Spleen (tissue), 11 donors: ENCODE measurements at regions not wholly inside any gene's neighbourhood (a gene's known extent, or its start where the extent isn't known, plus 50 kb on each side); places are given as distances from the start of the nearest gene placed in this dataset.

Experiments used
- DNase-seq: peaks from one replicate; pipeline ENCODE4 v3.0.0-alpha.2; 2020
- H3K27ac ChIP-seq, 8 donors: fragments of 200-600 bp; sonication (generic) in 7 of 8; 1 replicate in 4 of 8; 2 replicates in 4 of 8; pipeline versions ENCODE4 v1.5.0 to v1.8.0; 2016 to 2021; ENCODE audit warnings: inconsistent platforms in 4 of 8, mild to moderate bottlenecking in 4 of 8, moderate library complexity in 1 of 8
- H3K27me3 ChIP-seq, 7 donors: fragments of 200-600 bp; sonication (generic) in 6 of 7; replicated peaks in 1 of 7; 1 replicate in 4 of 7; 2 replicates in 3 of 7; pipeline versions ENCODE4 v1.5.0 to v1.8.0; 2016 to 2021; ENCODE audit warnings: inconsistent platforms in 3 of 7, mild to moderate bottlenecking in 1 of 7
- H3K36me3 ChIP-seq, 6 donors: fragments of 200-600 bp; sonication (generic) in 5 of 6; 1 replicate in 4 of 6; 2 replicates in 2 of 6; pipeline versions ENCODE4 v1.5.0 to v1.8.0; 2016 to 2021; ENCODE audit warnings: inconsistent platforms in 2 of 6
- H3K4me1 ChIP-seq, 6 donors: fragments of 200-600 bp; sonication (generic) in 5 of 6; 1 replicate in 3 of 6; 2 replicates in 3 of 6; pipeline versions ENCODE4 v1.5.0 to v1.8.0; 2016 to 2021; ENCODE audit warnings: inconsistent platforms in 3 of 6
- H3K4me3 ChIP-seq, 8 donors: fragments of 200-600 bp; sonication (generic) in 7 of 8; 1 replicate in 4 of 8; 2 replicates in 4 of 8; pipeline versions ENCODE4 v1.5.0 to v1.8.0; 2016 to 2021; ENCODE audit warnings: inconsistent platforms in 4 of 8, mild to moderate bottlenecking in 4 of 8, moderate library complexity in 2 of 8
- H3K9me3 ChIP-seq, 8 donors: fragments of 200-600 bp; sonication (generic) in 7 of 8; 1 replicate in 4 of 8; 2 replicates in 4 of 8; pipeline versions ENCODE4 v1.5.0 to v1.8.0; 2016 to 2021; ENCODE audit warnings: inconsistent platforms in 4 of 8
- POLR2A ChIP-seq, 3 donors: fragments of 450-650 bp; IDR thresholded peaks; one replicate each; pipeline ENCODE4 v1.5.1; 2017; ENCODE audit warnings: antibody characterized with exemption in 3 of 3, mild to moderate bottlenecking in 1 of 3
- POLR2AphosphoS5 ChIP-seq, 3 donors: sonication (generic); formaldehyde crosslinking; IDR thresholded peaks; one replicate each; pipeline ENCODE4 v1.5.1; 2017; ENCODE audit warnings: antibody characterized with exemption in 3 of 3
- WGBS, 5 donors: extraction: QIAGEN DNeasy Blood & Tissue Kit in 3 of 5; methylation state at CpG; one replicate each; pipeline versions ENCODE4 v1.1.5 to v1.1.7; 2013 to 2018; 5-methylcytosine and 5-hydroxymethylcytosine counted together
- intact Hi-C: fragments of 100-400 bp; cut with DNase I; formaldehyde crosslinking; loops from one replicate; pipeline ENCODE4 v1.15.0; 2023; ENCODE audit warnings: low total_unique reads
- TF ChIP-seq, protein P1 (sequence below), 11 experiments: fragments of 200-600 bp in 7 of 11; fragments of 450-650 bp in 4 of 11; sonication (generic) in 4 of 11; IDR thresholded peaks in 8 of 11; conservative IDR thresholded peaks in 3 of 11; 1 replicate in 7 of 11; 2 replicates in 4 of 11; pipeline versions ENCODE4 v1.4.0 to v1.8.0; 2016 to 2021; ENCODE audit warnings: antibody characterized with exemption in 11 of 11, inconsistent platforms in 4 of 11, mild to moderate bottlenecking in 1 of 11
- donor health status: healthy with polysubstance abuse.
- donor health status: DM: no; HTN: no; CAD: no; lungs with moderate emphysema.
- donor health status: DM: no; HTN: no; CAD: no.
- donor health status: Bipolar disorder and iron deficiency.
- donor health status: healthy.
- donor health status: DM: no; HTN: no; CAD: no.
- donor health status: DM: yes; HTN: yes; CAD: no.

GRCh38 chr20:54343099-54343498, 132.3 kb upstream of the DOK5 start:
- no peak for DNase-seq
- Histone ChIP-seq H3K4me1 (no peaks in the 10 kb centered on the region), H3K27ac (no peak overlapping the region), H3K9me3 (peaks cover 0 to 4% (median 0%) of the 10 kb centered on the region in 8 donors), H3K27me3 (no peaks in the 10 kb centered on the region), H3K36me3 (no peaks in the 10 kb centered on the region), H3K4me3 (no peak overlapping the region)
- 75 to 85% (median 79%) methylated on average over 4 of the region's 4 CpGs for WGBS, 5 donors
- intact Hi-C loops, result no loop called here
- TF ChIP-seq POLR2A (IDR thresholded peaks at IDR 0.05), result no peak
- TF ChIP-seq, protein P1, sequence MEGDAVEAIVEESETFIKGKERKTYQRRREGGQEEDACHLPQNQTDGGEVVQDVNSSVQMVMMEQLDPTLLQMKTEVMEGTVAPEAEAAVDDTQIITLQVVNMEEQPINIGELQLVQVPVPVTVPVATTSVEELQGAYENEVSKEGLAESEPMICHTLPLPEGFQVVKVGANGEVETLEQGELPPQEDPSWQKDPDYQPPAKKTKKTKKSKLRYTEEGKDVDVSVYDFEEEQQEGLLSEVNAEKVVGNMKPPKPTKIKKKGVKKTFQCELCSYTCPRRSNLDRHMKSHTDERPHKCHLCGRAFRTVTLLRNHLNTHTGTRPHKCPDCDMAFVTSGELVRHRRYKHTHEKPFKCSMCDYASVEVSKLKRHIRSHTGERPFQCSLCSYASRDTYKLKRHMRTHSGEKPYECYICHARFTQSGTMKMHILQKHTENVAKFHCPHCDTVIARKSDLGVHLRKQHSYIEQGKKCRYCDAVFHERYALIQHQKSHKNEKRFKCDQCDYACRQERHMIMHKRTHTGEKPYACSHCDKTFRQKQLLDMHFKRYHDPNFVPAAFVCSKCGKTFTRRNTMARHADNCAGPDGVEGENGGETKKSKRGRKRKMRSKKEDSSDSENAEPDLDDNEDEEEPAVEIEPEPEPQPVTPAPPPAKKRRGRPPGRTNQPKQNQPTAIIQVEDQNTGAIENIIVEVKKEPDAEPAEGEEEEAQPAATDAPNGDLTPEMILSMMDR (IDR thresholded peaks at IDR 0.05 in 8 of 11, conservative IDR thresholded peaks at IDR 0.05 in 3 of 11), result no peak
- TF ChIP-seq POLR2AphosphoS5 (IDR thresholded peaks at IDR 0.05), result no peak

DNA sequence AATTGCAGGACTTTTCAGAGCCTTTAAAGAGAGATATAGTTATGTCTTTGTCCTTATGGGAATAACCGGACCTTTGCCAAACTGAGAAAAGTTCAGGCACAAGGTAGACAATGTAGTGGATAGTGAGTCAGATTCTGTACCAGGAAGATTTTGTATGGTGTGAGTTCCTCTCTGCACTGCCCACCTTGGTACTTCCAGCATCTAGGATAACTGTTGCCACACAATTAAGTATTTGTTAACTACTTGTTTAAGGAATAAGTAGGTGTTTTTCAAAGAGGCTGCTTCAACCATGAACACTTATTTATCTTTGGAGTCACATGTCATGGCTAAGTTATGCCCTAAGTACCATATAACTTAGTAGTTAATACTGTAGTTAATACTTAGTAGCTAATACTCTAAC, 131.8 kb upstream of the DOK5 start:
- Histone ChIP-seq H3K27ac (no peak overlapping the region), H3K4me1 (no peaks in the 10 kb centered on the region), H3K9me3 (peaks cover 0 to 4% (median 0%) of the 10 kb centered on the region in 8 donors), H3K36me3 (no peaks in the 10 kb centered on the region), H3K27me3 (no peaks in the 10 kb centered on the region), H3K4me3 (no peak overlapping the region)
- no peak for DNase-seq
- no peak for TF ChIP-seq POLR2AphosphoS5 (IDR thresholded peaks at IDR 0.05)
- TF ChIP-seq POLR2A (IDR thresholded peaks at IDR 0.05), result no peak
- TF ChIP-seq, protein P1 (IDR thresholded peaks at IDR 0.05 in 8 of 11, conservative IDR thresholded peaks at IDR 0.05 in 3 of 11), result no peak
- 89 to 100% (median 92%) methylated on average over 1 of the region's 1 CpG for WGBS, 5 donors
- intact Hi-C loops, result no loop called here

DNA sequence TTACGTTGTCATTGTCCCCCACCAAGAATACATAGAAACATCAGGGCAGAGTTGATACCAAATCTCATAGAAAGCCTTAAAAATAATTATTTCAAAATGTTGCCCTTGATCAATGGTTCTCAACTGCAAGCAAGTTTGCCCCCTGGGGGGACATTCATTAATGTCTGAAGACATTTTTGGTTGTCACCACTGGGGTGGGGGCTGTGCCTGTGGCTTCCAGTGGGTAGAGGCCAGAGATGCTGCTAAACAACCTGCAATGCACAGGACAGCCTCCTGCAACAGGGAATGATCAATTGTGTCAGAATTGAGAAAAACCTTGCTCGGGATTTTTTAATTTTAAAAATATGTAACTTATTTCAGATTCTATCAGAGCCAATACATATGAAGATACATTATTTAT, 130.6 kb upstream of the DOK5 start:
- Histone ChIP-seq H3K36me3 (no peaks in the 10 kb centered on the region), H3K4me1 (no peaks in the 10 kb centered on the region), H3K9me3 (peaks cover 0 to 4% (median 0%) of the 10 kb centered on the region in 8 donors), H3K4me3 (no peak overlapping the region), H3K27me3 (no peaks in the 10 kb centered on the region), H3K27ac (no peak overlapping the region)
- 68 to 88% (median 69%) methylated on average over 2 of the region's 2 CpGs for WGBS, 5 donors
- no peak for DNase-seq
- TF ChIP-seq POLR2AphosphoS5 (IDR thresholded peaks at IDR 0.05), result no peak
- no peak for TF ChIP-seq POLR2A (IDR thresholded peaks at IDR 0.05)
- TF ChIP-seq, protein P1 (IDR thresholded peaks at IDR 0.05 in 8 of 11, conservative IDR thresholded peaks at IDR 0.05 in 3 of 11), result no peak
- intact Hi-C loops, result no loop called here

DNA sequence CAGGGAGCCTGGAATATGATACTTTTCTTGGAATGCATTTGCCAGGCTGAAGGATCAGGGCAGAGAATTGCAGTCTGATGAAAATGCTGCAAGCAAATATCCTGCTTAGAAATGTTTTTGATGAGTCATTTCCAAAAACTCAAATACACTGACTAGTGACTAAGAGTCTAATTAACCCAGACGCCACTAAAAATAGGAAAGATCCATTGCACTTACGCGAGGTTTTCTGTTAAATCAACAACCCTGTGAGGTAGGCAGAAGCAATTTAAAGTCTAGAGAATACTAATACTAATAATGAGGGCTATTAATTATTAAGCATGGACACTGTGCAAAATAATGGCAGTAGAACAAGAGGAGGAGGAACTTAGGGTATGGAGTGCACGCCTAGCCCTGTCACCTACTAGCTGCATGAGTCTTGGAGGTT, 130.1 kb upstream of the DOK5 start:
- intact Hi-C loops, result no loop called here
- Histone ChIP-seq H3K9me3 (peaks cover 0 to 4% (median 0%) of the 10 kb centered on the region in 8 donors), H3K27ac (no peak overlapping the region), H3K4me3 (no peak overlapping the region), H3K27me3 (no peaks in the 10 kb centered on the region), H3K4me1 (no peaks in the 10 kb centered on the region), H3K36me3 (no peaks in the 10 kb centered on the region)
- DNase-seq, result no peak
- 37 to 82% (median 52%) methylated on average over 4 of the region's 4 CpGs for WGBS, 5 donors
- TF ChIP-seq, protein P1 (IDR thresholded peaks at IDR 0.05 in 8 of 11, conservative IDR thresholded peaks at IDR 0.05 in 3 of 11), result no peak
- TF ChIP-seq POLR2A (IDR thresholded peaks at IDR 0.05) (no peak), POLR2AphosphoS5 (IDR thresholded peaks at IDR 0.05) (no peak)
